ENCODE measurements at regions not wholly inside any gene's neighbourhood (a gene's known extent, or its start where the extent isn't known, plus 50 kb on each side); places are given as distances from the start of the nearest gene placed in this dataset.

- no peak for ATAC-seq
- DNase-seq (ENCODE audit: low spot score) = no peak
These were observed 58.8 kb upstream of the ZNF804B start for GRCh38 chr7:88700725-88701124.

GRCh38 chr7:88694207-88694606 is 65.3 kb upstream of the ZNF804B start:
- no peak for DNase-seq (ENCODE audit: low spot score)
- no peak for ATAC-seq

GRCh38 chr7:88693131-88693530 is 66.4 kb upstream of the ZNF804B start:
- DNase-seq (ENCODE audit: low spot score) (no peak), ATAC-seq (no peak)

- ATAC-seq = no peak
- no peak for DNase-seq (ENCODE audit: low spot score)
These were observed 67.0 kb upstream of the ZNF804B start for GRCh38 chr7:88692493-88692892.

- DNase-seq (ENCODE audit: low spot score) (no peak), ATAC-seq (no peak)
These were observed 69.7 kb upstream of the ZNF804B start for GRCh38 chr7:88689821-88690220.

- no peak for DNase-seq (ENCODE audit: low spot score)
- ATAC-seq = no peak
These were observed 71.3 kb upstream of the ZNF804B start for GRCh38 chr7:88688222-88688621.

GRCh38 chr7:88686468-88687229 is 72.9 kb upstream of the ZNF804B start:
- DNase-seq (ENCODE audit: low spot score) = no peak
- ATAC-seq = no peak

DNA sequence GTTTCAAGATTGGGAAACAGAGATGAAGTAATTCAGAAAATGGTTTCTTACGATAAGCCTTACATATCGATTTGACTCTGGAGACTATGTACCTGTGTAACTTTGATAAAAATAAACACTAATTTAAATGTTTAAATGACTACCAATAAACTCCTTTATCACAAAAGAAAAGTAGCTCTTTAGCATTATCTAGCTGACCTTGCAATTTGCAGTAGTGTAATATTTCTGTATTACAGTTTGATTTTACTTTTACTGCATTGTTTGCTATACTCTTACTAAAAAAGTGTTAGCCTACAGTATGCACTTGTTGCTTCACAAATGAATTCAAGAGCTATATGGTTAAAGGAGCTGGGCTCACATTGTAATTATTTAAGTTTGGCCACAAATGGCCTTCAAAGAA is 77.8 kb upstream of the ZNF804B start:
- DNase-seq (ENCODE audit: low spot score) (no peak), ATAC-seq (no peak)

DNA sequence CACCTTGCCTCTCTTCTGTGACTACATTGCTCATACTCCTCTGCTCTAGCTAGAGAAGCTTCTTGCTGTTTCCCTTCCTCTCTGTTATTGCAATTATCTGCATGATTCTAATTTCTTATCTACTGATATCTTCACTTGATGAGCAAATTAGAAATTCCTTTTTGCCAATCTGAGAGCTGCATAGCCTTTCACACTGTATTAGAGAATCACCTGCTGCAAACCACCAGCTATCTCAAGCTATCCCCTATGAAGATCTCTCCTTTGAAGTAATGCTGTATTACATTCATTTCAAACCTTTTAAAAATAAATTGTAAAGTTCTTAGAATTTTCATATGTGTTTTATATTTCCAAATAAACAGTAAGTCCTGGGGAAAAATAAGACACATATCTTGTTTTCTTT is 89.0 kb upstream of the ZNF804B start:
- DNase-seq (ENCODE audit: low spot score) (no peak), ATAC-seq (no peak)

DNA sequence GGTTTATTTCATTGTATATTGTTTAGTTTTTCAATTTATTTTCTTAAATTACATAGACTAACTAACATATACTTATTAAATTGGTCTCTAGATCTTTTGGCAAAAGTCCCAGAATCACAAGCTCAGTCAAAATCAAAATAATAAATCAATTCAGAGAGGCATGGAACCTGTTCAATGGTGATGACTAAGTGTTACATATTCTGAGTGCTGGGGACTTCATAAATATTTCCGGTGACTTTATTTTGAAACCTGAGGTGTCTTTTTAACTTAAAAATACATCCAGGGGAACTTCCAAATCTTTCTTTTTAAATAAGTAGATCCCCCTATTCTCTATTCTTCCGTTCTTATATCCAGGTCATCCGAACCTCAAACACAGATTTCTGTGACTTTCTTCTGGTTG is 89.6 kb upstream of the ZNF804B start:
- DNase-seq (ENCODE audit: low spot score) = no peak
- no peak for ATAC-seq

GRCh38 chr7:88668591-88668990 is 90.9 kb upstream of the ZNF804B start:
- no peak for DNase-seq (ENCODE audit: low spot score)
- no peak for ATAC-seq

DNA sequence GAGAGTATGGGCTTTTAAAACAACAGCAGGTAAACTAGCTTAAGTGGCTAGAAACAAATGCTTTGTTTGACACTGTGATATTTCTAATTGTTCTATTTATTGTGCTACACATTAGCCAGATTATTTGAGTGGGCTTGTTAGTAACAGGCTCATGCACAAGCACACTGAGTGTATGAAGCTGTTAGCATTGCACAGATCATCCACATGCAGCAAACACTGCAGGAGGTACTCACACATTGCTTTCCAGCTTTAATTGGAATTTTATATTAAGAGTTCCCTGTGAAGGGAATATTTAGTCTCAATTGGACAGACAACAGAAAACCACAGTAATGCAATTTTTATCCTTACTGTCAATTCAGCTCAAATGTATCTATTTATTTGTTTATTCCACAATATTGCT is 92.9 kb upstream of the ZNF804B start:
- ATAC-seq = no peak
- no peak for DNase-seq (ENCODE audit: low spot score)

- no peak for DNase-seq (ENCODE audit: low spot score)
- no peak for ATAC-seq
These were observed 93.5 kb upstream of the ZNF804B start for GRCh38 chr7:88665892-88666514.

GRCh38 chr7:88664630-88665233 is 94.8 kb upstream of the ZNF804B start:
- no peak for DNase-seq (ENCODE audit: low spot score)
- ATAC-seq = no peak

DNA sequence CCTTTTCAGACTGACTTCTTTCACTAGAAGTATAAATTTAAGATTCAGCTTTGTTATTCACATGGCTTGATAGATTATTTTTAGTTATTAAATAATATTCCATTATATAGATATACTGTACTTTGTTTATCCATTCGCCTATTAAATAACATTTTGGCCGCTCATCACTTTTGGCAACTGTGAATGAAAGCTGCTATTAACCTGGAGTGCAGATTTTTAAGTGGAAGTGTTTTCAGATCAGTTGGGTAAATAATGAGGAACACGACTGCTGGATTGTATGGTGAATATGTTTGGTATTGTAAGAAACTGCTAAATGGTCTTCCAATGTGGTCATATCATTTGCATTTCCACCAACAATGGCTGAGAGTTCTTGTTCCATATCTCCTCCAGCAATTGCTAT is 97.6 kb upstream of the ZNF804B start:
- DNase-seq (ENCODE audit: low spot score) (no peak), ATAC-seq (no peak)

- ATAC-seq (no peak), DNase-seq (ENCODE audit: low spot score) (no peak)
These were observed 111.7 kb upstream of the ZNF804B start for GRCh38 chr7:88647825-88648224.

DNA sequence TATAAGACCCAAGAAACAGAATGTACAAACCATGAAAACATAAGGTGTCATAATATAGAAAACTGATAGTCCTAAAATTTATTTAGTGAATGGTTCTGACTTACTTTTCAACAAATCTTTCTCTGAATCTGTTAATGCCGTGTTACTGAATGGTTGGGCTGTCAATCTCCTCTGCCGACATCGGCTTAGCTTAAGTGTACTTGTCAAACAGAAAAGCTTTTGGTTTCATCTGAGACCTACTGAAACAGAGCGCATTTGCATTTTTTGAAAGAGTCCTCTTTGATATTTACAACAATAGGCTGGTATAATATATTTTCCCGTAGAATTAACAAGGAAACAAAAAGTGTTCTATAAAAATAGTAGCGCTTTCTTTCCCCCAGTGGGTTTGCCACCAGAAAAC is 120.9 kb upstream of the ZNF804B start:
- no peak for DNase-seq (ENCODE audit: low spot score)
- no peak for ATAC-seq

GRCh38 chr7:88637795-88638194 is 121.7 kb upstream of the ZNF804B start:
- DNase-seq (ENCODE audit: low spot score) (no peak), ATAC-seq (no peak)

GRCh38 chr7:88635149-88635548 is 124.4 kb upstream of the ZNF804B start:
- DNase-seq (ENCODE audit: low spot score) (no peak), ATAC-seq (no peak)

GRCh38 chr7:88629559-88629958 is 129.9 kb upstream of the ZNF804B start:
- no peak for ATAC-seq
- DNase-seq (ENCODE audit: low spot score) = no peak

GRCh38 chr7:88628363-88629085 is 131.0 kb upstream of the ZNF804B start:
- DNase-seq (ENCODE audit: low spot score) = no peak

DNA sequence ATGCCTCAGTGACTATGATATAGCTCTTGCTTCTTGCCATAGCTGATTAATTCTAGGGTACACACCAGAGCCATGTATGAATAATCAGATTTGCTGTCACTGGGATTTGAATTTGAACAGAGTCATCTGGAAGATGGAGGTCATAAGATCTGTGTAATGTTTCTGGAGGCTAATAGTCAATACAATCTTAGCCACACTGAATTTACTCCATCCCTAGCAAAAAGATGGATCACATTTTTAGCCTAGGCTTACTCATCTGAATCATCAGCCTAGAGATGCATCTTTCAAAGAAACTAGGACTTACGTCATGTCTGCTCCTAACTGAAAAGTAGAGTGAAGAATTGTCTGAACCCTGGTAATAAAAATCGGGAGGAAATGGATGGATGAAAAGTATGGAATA is 142.3 kb upstream of the ZNF804B start:
- no peak for DNase-seq (ENCODE audit: low spot score)

More at GRCh38 chr7:88628363-88629085, 131.0 kb upstream of the ZNF804B start:
- no peak for ATAC-seq

More for the DNA sequence above, 142.3 kb upstream of the ZNF804B start:
- no peak for ATAC-seq
